ENCODE measurements at regions not wholly inside any gene's neighbourhood (a gene's known extent, or its start where the extent isn't known, plus 50 kb on each side); places are given as distances from the start of the nearest gene placed in this dataset.
A peak's percentile ranks its signal among the peaks of the same experiment; 100 is the strongest.

DNA sequence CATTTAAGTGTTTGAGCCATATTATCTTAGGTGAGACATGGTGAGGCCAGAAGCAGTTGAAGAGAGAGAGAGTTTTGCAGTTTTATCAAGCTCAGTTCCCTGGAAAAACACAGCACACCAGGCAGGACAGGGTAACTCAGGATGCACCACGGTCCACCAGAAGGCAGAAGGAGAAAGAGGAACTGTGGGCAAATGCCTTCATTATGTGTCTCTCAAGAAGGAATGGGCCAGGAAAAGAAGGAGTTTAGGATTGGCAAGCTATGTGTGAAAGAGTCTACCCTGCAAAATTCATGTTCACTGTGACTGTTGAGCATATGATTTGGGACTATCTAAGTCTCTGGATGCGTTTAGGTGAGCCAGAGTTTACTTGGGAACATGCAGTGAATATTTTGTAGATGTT, 934.5 kb upstream of the MIR17HG start:
- DNase-seq (ENCODE audit: low read depth) = no peak

DNA sequence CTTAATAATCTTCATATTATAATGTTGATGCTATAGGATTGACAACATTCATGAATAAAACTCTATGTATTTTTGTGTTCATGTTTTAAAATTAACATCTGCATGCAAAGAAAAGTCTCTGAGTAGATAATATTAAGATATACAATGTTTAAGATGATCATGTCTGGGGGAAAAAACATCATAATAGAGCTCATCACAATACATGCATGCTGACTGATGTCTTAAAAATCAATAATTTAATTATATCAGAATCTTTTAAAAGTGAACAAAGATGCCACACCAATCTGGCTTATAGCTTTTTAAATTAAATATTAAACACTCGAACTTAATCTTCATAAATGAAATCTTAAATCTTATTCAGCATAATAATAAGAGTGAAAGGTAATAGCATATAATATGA, 933.9 kb upstream of the MIR17HG start:
- no peak for DNase-seq (ENCODE audit: low read depth)

DNA sequence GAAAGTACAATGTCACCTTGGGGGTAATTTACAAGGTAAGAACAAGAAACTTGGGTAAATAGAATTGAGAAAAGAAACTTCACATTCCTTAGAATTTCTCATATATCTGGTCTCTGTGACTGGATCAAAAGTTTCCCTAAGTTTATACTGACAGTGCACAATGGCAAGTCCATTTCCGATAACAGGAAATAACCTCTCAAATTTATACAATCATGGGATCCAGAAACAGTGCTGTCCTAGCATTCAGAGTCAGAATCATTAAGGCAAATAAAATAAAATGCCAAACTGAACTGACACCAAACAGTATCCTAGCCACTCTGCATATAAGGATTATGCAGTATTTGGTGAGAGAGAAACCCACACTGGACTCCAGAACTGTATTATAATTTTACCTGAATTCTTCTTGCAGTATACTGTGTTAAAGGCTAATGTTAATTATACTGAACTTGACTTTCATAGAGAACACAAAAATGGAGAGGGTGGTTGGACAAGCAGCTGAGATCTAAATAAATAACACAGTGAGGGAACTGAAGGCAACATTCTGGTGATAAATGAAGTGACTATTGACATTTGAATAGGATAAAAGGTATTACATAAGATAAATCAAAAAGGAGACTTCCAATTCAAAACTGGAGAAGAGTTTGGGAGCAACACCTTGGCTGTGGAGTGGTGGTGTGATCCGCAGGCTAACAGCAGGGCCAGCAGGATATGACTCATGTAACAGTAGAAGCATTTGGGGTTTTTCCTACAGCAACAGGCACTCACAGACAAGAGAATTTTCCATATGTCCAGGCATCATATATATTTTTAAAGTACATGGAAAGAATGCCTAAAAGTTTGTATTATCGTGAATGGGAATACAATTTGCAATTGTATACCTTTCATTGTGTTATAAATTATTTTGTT, 932.5 kb upstream of the MIR17HG start:
- DNase-seq (ENCODE audit: low read depth) = peak; percentile 79

DNA sequence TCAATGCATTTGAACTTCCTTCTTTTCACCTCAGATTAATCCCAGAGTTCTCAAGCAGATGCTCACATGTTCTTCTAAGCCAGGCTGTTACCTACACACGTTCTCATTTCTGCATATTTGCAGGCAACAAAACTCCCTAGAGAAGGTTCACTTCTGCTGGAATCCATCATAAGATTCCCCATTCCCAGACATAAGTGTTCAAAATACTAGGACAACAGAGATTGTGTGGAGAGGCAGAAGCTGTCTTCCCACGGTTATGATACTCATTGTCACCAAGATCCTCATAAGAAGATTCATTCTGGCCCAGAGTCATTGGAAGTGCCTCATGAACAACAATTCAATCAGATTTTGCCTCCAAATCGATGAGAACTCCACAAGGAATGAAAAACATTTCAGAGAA, 931.6 kb upstream of the MIR17HG start:
- DNase-seq (ENCODE audit: low read depth) = peak; percentile 48

DNA sequence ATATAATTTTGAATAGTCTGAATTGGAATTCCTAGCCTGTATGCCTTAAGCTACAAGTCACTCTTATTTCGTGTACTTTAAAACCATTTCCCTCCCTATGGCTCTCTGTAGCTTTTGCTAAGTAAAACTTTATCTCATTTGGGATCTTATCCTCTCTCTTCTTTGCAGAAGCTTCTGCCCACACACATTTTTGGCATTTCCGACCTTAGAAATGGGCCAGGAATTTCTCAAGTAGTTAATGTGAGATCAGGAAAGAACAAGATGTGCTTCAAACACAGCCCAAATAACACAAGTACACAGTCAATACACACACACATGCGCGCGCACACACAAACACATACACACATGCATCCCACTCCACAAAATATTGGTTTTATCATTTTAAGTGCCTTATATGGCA, 931.0 kb upstream of the MIR17HG start:
- DNase-seq (ENCODE audit: low read depth) = peak; percentile 92

DNA sequence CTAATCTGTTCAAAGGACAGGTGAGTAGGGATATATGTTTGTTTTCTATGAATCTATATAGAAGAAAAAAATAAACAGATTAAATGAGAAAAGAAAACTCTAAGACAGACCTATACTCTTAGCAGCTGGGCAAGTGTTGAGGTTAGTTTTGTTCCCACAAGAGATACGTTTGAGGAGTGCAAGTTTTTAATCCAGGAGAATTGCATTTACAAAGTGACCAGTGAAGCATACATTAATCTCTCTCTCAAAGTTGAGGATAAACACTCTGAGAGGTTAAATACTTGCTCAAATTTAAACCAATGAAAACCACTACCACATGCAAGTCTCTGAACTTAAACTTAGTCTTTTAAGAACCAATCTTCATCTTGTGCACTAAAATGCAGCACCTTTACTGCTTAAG, 930.5 kb upstream of the MIR17HG start:
- DNase-seq (ENCODE audit: low read depth) = no peak

DNA sequence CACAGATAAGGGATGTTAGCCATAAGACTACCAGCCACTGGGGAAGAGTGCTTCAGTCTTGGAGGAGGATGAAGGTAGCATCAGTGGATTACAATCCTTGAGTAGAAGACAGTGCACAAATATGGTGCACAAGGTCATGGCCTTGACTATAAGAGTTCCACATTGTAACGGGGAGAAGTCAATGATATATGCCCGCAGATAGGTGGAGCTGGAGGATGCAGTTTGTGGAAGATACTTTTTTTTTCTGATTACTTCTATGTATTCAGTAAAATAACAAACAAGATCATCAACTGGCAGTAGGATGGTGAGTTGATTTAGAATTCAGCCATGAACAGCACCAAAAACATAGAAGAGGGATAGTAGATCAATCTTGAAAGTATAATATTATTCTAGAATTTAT, 926.8 kb upstream of the MIR17HG start:
- DNase-seq (ENCODE audit: low read depth) = peak; percentile 20

DNA sequence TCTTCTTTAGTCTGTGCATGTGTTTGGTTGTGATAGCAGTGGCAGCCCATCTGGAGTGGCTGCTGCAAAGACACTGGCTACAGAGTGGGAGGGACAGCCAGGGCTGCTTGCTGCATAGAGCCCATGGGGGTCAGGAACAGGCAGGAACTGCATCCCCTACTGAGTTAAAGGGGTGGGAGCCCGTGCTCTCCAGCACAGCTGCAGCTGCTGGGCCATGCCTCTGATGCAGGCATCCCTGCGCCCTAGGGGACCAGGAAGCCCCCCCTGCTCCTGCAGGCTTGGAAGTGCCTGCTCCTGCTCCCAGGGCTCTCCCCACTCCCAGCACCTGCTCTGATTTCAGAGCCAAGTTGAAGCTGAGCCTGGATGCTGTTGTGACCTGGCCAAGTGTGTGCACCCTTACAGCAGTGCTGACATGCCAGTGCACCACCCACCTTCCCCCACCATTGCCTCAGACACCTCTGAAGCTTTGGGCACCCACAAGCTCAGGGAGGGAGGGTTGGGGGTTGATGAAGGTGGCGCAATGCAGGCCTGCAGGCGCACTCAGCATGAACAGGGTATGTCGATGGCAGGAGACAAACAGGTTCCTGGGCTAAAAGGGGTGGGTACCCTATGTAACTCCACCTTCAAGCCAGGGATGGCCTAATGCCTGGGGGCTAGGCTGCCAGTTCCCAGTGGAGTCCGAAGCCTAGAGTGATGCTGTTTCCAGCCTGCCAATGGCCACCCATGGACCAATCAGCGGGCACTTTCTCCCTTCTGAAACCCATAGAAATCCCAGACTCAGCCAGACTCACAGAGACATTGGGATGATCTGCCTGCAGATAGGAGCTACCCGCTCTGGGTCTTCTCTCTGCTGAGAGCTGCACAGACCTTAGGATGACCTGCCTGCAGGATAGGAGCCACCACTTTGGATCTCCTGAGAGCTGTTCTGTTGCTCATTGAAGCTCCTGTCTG, 919.9 kb upstream of the MIR17HG start:
- no peak for DNase-seq (ENCODE audit: low read depth)

DNA sequence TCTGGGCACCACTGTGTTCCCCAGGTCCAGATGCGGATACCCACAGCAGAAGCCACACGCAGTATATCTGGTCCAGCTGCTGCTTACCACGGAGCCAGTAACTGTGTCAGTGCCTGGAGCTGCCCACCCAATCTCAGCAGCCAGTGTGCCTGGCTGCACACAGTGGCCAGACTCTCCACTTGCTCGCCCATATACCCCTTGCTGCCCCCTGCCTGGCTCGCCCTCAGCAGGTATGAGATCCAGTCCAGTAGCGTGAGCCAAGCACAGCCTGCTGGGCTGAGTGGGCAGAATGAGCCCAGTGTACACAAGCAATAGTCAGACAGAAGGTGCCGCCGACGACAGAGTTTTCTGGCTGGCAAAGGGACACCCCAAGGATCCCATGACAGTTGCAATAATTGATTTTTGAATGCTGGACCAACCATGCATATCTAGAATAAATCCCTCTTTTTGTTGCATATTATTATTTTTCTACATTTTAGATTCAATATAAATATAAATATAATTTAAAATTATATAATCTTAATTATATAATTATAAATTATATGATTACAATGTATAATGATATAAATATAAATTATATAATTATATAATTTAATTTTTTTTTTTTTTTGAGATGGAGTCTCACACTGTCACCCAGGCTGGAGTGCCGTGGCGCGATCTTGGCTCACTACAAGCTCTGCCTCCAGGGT, 918.8 kb upstream of the MIR17HG start:
- DNase-seq (ENCODE audit: low read depth) = no peak

DNA sequence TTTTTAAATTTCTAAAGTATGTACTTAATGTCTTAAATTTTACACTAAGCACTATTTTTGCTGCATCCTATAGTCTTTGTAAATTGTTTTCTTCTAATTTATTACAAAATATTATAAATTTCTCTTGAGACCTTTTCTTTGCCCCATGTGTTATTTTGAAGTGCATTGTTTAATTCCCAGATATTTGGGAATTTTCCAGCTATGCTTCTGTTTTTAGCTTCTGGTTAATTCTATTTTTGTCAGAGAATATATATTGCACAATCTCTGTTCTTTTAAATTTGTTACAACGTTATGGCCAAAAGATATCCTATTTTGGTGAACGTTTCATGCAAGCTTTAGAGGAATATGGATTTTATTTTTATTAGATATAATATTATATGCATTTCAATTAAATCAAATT, 917.4 kb upstream of the MIR17HG start:
- peak; percentile 13 for DNase-seq (ENCODE audit: low read depth)

DNA sequence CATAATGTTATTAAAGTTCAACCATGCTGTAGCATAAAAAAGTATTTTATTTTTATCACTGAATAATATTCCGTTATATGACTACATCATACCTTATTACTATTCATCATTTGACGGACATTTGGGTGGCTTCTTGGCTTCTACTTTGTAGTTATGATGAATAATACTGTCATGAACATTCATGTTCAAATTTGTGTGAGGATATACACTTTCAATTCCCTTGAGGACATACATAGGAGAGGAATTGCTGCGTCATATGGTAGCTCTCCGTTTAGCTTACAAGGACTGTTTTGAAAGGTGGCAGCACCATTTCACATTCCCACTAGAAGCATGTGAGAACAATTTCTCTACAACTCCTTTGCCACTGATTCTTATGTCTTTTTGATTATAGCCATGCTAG, 910.8 kb upstream of the MIR17HG start:
- no peak for DNase-seq (ENCODE audit: low read depth)

DNA sequence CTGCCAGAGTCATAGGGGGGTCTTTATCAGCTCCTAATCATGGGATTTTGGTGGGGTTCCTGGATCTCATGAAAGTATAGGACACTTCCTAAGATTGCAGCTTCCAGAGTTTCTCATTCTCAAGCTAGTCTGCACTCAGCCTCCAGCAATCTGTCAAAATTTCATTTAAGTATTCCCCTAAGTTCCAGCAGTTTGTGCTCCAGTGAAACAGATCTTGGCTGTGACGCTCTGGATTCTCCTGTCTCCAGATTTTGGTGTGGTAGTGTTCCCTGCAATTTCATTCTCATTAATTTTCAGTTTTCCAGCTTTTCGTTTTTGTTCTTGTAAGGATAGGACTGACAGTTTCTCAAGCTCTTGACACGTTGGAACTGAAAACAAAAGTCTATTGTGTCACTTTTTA, 908.9 kb upstream of the MIR17HG start:
- DNase-seq (ENCODE audit: low read depth) = no peak

DNA sequence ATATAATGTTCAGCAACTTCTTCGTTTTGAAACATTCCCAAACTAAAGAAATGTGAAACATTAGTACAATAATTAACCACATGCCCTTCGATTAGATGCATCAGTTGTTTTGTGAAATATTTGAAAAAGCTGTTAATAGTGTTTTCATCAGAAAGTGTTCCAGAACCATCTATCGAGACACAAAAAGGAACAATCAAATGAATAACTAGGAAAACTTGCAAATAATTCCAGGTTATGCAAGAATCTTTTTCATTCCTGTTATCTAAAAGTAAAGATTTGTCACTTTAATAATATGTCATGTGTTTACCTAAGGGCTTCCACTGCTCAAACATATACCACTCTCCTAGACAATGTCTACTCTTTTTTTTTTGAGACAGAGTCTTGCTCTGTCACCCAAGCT, 904.2 kb upstream of the MIR17HG start:
- peak; percentile 18 for DNase-seq (ENCODE audit: low read depth)

DNA sequence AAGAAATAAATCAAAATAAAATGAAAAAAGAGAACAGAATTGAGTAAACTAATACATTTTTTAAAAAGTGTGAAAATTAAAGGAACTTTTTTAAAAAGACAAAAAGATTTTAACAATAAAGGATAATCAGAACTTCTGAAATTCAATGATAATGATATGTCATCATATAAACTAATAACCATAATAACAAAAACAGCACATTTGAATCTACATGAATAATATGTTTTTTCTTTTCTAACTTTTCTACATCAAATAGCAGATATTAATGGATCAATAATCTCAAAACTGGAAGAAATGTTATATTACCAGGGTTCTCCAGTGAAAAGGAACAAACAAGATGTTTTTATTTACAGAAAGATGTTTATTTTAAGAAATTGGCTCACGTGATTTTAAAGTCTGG, 903.3 kb upstream of the MIR17HG start:
- no peak for DNase-seq (ENCODE audit: low read depth)

DNA sequence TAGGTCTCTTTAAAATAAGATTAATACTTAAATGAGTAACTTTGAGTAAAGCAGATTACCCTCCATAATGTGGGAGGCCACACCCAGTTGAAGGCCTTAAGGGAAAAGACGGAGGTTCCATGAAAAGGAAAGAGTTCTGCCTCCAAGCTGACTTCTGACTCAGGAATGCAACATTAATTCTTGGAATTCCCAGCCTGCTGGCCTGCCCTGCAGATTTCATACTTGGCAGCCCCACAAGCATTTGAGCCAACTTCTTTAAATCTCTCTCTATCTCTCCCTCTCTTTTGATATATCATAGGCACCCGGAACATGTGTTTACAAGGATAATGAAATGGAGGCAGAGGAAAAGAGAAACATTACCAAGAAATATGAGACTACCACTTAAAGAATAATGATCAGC, 902.3 kb upstream of the MIR17HG start:
- DNase-seq (ENCODE audit: low read depth) = peak; percentile 96

DNA sequence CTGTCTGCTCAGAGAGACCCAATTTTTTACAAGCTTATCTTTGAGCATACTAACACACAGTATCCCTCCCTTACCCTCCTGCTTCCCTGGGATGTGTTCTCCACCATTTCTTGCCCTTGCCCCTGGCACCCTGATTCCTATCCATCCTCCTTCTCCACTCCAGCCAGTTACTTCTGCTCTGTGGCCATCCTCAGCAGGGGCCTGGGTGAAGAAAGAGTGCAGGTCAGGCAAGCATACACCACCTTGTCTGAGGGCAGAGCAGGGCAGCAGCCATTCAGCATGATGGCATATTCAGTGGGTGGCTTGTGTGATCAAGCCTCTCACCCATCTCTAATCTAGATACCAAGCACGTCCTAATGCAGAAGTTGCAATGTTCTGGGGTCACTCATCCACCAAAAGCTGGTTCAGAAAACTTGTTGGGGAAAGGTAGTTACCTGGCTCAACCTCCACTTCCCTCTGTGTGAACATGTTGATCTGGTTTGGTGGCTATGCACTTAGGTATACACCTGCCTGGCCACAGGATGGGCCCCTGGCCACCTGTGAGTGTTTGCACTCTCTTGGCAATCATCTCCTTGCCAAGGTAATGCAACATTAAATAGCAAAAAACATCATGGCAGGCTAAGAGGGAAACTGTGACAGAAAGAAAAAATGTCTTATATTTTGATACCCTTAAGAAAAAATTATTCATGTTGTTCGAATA, 900.3 kb upstream of the MIR17HG start:
- DNase-seq (ENCODE audit: low read depth) = no peak

DNA sequence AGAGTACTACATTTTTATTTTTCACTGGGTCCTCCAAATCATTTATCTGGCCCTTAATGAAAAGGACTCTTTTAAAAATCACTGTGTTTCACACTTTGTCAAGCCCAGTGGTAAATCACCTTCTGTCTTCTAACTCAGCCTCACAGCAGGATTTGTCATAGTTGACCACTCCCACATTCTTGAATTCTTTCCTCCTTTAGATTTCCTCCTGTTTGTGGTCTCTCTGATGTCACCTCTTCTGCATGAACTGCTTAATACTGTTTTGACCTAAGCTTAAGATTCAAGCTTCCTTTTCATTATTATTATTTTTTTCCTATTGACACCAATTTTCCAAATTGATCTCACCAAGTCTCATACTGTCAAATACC, 899.8 kb upstream of the MIR17HG start:
- DNase-seq (ENCODE audit: low read depth) = peak; percentile 79

DNA sequence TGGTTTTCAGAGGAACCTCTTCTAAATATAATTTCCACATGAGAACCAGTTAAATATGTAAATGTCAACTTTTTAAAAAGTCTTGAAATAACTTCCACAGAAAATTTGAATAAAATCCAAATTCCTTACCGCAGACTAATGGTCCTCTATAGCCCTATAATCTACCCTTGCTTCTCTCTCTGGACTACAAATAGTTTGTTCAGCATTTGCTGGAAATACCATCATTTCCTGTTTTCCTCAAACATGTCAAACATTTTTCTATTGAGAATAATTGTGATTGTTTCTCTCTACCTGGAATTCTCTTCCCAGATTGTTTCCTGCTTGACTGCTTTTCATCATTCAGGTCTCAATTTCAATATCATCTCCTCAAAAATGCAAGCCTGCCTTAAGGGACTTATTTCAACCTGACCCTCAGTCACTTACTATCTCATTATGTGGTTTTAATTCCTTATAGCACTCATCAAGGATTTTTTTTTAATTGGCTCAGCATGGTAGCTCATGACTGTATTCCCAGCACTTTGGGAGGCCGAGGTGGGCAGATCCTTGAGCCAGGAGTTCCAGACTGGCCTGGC, 898.9 kb upstream of the MIR17HG start:
- DNase-seq (ENCODE audit: low read depth) = peak; percentile 25

DNA sequence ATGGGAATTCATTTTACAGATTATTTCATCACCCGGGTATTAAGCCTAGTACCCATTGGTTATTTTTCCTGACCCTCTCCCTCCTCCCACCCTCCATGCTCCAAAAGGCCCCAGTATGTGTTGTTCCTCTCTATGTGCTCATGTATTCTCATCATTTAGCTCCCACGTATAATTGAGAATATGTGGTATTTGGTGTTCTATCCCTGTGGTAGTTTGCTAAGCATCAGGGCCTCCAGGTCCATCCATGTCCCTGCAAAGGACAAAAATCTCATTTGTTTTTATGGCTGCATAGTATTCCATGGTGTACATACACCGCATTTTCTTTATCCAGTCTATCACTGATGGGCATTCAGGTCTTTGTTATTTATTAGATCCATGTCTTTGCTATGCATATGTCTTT, 894.1 kb upstream of the MIR17HG start:
- DNase-seq (ENCODE audit: low read depth) = no peak

DNA sequence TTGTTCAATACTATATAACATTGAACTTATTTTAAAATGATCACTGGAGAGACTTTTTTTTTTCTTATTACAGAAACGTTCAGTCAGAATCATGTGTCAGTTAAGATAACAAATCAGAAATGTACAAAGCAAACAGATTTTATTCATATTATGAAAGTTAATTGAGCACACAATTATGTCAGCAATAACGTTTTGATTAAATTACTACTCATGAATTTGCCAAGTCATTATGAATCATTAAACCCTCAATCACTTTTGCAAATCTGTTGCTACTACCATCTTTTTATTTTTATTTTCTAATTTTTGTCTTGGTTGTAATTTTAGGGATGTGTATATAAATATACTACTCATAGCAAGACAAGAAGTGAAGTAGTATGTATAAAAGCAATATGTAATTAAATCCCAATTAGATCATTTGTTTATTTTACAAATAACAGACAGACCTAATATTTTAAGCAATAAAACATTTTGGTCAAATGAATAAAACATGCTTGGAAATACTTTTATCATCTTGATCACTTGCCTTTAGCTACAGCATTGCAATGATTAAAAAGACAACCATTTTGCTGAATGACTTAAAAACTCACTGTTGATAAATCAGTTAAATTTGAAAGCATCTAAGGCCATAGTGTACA, 893.4 kb upstream of the MIR17HG start:
- DNase-seq (ENCODE audit: low read depth) = peak; percentile 40

DNA sequence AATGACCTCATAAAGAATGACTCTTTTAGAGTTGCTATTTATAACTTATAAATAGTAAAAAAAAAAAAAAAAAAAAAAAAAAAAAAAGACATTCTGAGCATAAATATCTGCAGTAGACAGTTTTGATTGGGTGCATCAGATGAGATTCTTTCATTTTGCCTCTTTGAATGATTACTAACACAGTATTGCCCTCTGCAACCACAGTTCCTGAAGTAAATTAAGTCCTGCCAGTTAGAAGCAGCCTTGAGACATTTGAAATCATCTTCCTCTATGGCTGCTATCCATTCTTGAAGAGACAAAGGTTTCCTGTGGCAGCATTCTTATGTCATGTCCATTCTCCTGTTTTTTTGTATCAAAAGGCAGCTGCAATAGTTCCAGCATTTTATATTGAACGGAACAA, 892.4 kb upstream of the MIR17HG start:
- peak; percentile 11 for DNase-seq (ENCODE audit: low read depth)
